ENCODE measurements at regions not wholly inside any gene's neighbourhood (a gene's known extent, or its start where the extent isn't known, plus 50 kb on each side); places are given as distances from the start of the nearest gene placed in this dataset.
"Not testable (repeated sequence)": the region's sequence is repeated elsewhere in the genome, so short reads cannot be mapped to it uniquely, and the experiment has no call there.

GRCh38 chr15:62644889-62645742 lies 397.4 kb upstream of the TPM1 start:
- Histone ChIP-seq H3K9ac (ENCODE audit: low read length) (no peak overlapping the region), H3K27ac (ENCODE audit: low read depth, low read length) (no peak overlapping the region), H3K4me3 (ENCODE audit: low read depth in 1 of 2, low read length in 2 of 2) (no peak overlapping the region)

GRCh38 chr15:62647202-62647842 lies 395.2 kb upstream of the TPM1 start:
- Histone ChIP-seq H3K4me3 (ENCODE audit: low read depth in 1 of 2, low read length in 2 of 2) (no peak overlapping the region), H3K27ac (ENCODE audit: low read depth, low read length) (no peak overlapping the region), H3K4me1 (ENCODE audit: insufficient read depth, low read length) (no peaks in the 10 kb centered on the region), H3K9me3 (ENCODE audit: low read length) (no peaks in the 10 kb centered on the region), H3K9ac (ENCODE audit: low read length) (no peak overlapping the region), H3K36me3 (ENCODE audit: insufficient read depth, low read length) (no peaks in the 10 kb centered on the region), H3K27me3 (ENCODE audit: control insufficient read depth in 1 of 2, insufficient read depth in 2 of 2, low read length in 2 of 2) (no peaks in the 10 kb centered on the region)

More at GRCh38 chr15:62644889-62645742, 397.4 kb upstream of the TPM1 start:
- Histone ChIP-seq H3K27me3 (ENCODE audit: control insufficient read depth in 1 of 2, insufficient read depth in 2 of 2, low read length in 2 of 2) (no peaks in the 10 kb centered on the region), H3K36me3 (ENCODE audit: insufficient read depth, low read length) (no peaks in the 10 kb centered on the region), H3K9me3 (ENCODE audit: low read length) (no peaks in the 10 kb centered on the region), H3K4me1 (ENCODE audit: insufficient read depth, low read length) (no peaks in the 10 kb centered on the region)

GRCh38 chr15:62647843-62648505 lies 394.6 kb upstream of the TPM1 start:
- no peak overlapping the region for H3K27ac ChIP-seq (ENCODE audit: low read depth, low read length)
- no peak overlapping the region for H3K9ac ChIP-seq (ENCODE audit: low read length)
- H3K4me3 ChIP-seq (ENCODE audit: low read depth in 1 of 2, low read length in 2 of 2), result no peak overlapping the region
- H3K4me1 ChIP-seq (ENCODE audit: insufficient read depth, low read length), result no peaks in the 10 kb centered on the region
- H3K36me3 ChIP-seq (ENCODE audit: insufficient read depth, low read length), result no peaks in the 10 kb centered on the region
- no peaks in the 10 kb centered on the region for H3K9me3 ChIP-seq (ENCODE audit: low read length)
- no peaks in the 10 kb centered on the region for H3K27me3 ChIP-seq (ENCODE audit: control insufficient read depth in 1 of 2, insufficient read depth in 2 of 2, low read length in 2 of 2)

- Histone ChIP-seq H3K4me1 (ENCODE audit: insufficient read depth, low read length) (no peaks in the 10 kb centered on the region), H3K36me3 (ENCODE audit: insufficient read depth, low read length) (no peaks in the 10 kb centered on the region), H3K27ac (ENCODE audit: low read depth, low read length) (no peak overlapping the region), H3K27me3 (ENCODE audit: control insufficient read depth in 1 of 2, insufficient read depth in 2 of 2, low read length in 2 of 2) (no peaks in the 10 kb centered on the region), H3K4me3 (ENCODE audit: low read depth in 1 of 2, low read length in 2 of 2) (no peak overlapping the region), H3K9me3 (ENCODE audit: low read length) (no peaks in the 10 kb centered on the region), H3K9ac (ENCODE audit: low read length) (no peak overlapping the region)
Observed at GRCh38 chr15:62648954-62649353, 393.6 kb upstream of the TPM1 start.

- H3K9ac ChIP-seq (ENCODE audit: low read length), result no peak overlapping the region
- no peaks in the 10 kb centered on the region for H3K36me3 ChIP-seq (ENCODE audit: insufficient read depth, low read length)
- H3K4me3 ChIP-seq (ENCODE audit: low read depth in 1 of 2, low read length in 2 of 2), result no peak overlapping the region
- H3K27me3 ChIP-seq (ENCODE audit: control insufficient read depth in 1 of 2, insufficient read depth in 2 of 2, low read length in 2 of 2), result no peaks in the 10 kb centered on the region
- H3K9me3 ChIP-seq (ENCODE audit: low read length), result no peaks in the 10 kb centered on the region
- H3K4me1 ChIP-seq (ENCODE audit: insufficient read depth, low read length), result no peaks in the 10 kb centered on the region
- H3K27ac ChIP-seq (ENCODE audit: low read depth, low read length), result no peak overlapping the region
Observed at GRCh38 chr15:62649793-62650420, 392.6 kb upstream of the TPM1 start.

- H3K4me3 ChIP-seq (ENCODE audit: low read depth in 1 of 2, low read length in 2 of 2), result no peak overlapping the region
- no peaks in the 10 kb centered on the region for H3K36me3 ChIP-seq (ENCODE audit: insufficient read depth, low read length)
- no peak overlapping the region for H3K27ac ChIP-seq (ENCODE audit: low read depth, low read length)
- H3K27me3 ChIP-seq (ENCODE audit: control insufficient read depth in 1 of 2, insufficient read depth in 2 of 2, low read length in 2 of 2), result no peaks in the 10 kb centered on the region
- no peaks in the 10 kb centered on the region for H3K4me1 ChIP-seq (ENCODE audit: insufficient read depth, low read length)
- no peaks in the 10 kb centered on the region for H3K9me3 ChIP-seq (ENCODE audit: low read length)
- H3K9ac ChIP-seq (ENCODE audit: low read length), result no peak overlapping the region
Observed at GRCh38 chr15:62653122-62653521, 389.4 kb upstream of the TPM1 start.

- H3K9me3 ChIP-seq (ENCODE audit: low read length), result no peaks in the 10 kb centered on the region
- H3K4me3 ChIP-seq (ENCODE audit: low read depth in 1 of 2, low read length in 2 of 2), result no peak overlapping the region
- no peaks in the 10 kb centered on the region for H3K27me3 ChIP-seq (ENCODE audit: control insufficient read depth in 1 of 2, insufficient read depth in 2 of 2, low read length in 2 of 2)
- no peak overlapping the region for H3K27ac ChIP-seq (ENCODE audit: low read depth, low read length)
- no peaks in the 10 kb centered on the region for H3K4me1 ChIP-seq (ENCODE audit: insufficient read depth, low read length)
- H3K36me3 ChIP-seq (ENCODE audit: insufficient read depth, low read length), result no peaks in the 10 kb centered on the region
- no peak overlapping the region for H3K9ac ChIP-seq (ENCODE audit: low read length)
Observed at GRCh38 chr15:62656071-62656470, 386.5 kb upstream of the TPM1 start.

GRCh38 chr15:62657501-62657900 lies 385.0 kb upstream of the TPM1 start:
- not testable (repeated sequence) for H3K4me3 ChIP-seq (ENCODE audit: low read depth in 1 of 2, low read length in 2 of 2); H3K9me3 ChIP-seq (ENCODE audit: low read length); H3K36me3 ChIP-seq (ENCODE audit: insufficient read depth, low read length); H3K9ac ChIP-seq (ENCODE audit: low read length); H3K27me3 ChIP-seq (ENCODE audit: control insufficient read depth in 1 of 2, insufficient read depth in 2 of 2, low read length in 2 of 2); H3K27ac ChIP-seq (ENCODE audit: low read depth, low read length); H3K4me1 ChIP-seq (ENCODE audit: insufficient read depth, low read length)

GRCh38 chr15:62658498-62658897 lies 384.0 kb upstream of the TPM1 start:
- H3K4me1 ChIP-seq (ENCODE audit: insufficient read depth, low read length), result no peaks in the 10 kb centered on the region
- no peaks in the 10 kb centered on the region for H3K27me3 ChIP-seq (ENCODE audit: control insufficient read depth in 1 of 2, insufficient read depth in 2 of 2, low read length in 2 of 2)
- no peak overlapping the region for H3K9ac ChIP-seq (ENCODE audit: low read length)
- no peaks in the 10 kb centered on the region for H3K9me3 ChIP-seq (ENCODE audit: low read length)
- H3K36me3 ChIP-seq (ENCODE audit: insufficient read depth, low read length), result no peaks in the 10 kb centered on the region
- H3K4me3 ChIP-seq (ENCODE audit: low read depth in 1 of 2, low read length in 2 of 2), result no peak overlapping the region
- H3K27ac ChIP-seq (ENCODE audit: low read depth, low read length), result no peak overlapping the region

- H3K27ac ChIP-seq (ENCODE audit: low read depth, low read length), result no peak overlapping the region
- no peaks in the 10 kb centered on the region for H3K9me3 ChIP-seq (ENCODE audit: low read length)
- H3K27me3 ChIP-seq (ENCODE audit: control insufficient read depth in 1 of 2, insufficient read depth in 2 of 2, low read length in 2 of 2), result no peaks in the 10 kb centered on the region
- H3K9ac ChIP-seq (ENCODE audit: low read length), result no peak overlapping the region
- H3K4me1 ChIP-seq (ENCODE audit: insufficient read depth, low read length), result no peaks in the 10 kb centered on the region
- H3K4me3 ChIP-seq (ENCODE audit: low read depth in 1 of 2, low read length in 2 of 2), result no peak overlapping the region
- H3K36me3 ChIP-seq (ENCODE audit: insufficient read depth, low read length), result no peaks in the 10 kb centered on the region
Observed at GRCh38 chr15:62663547-62663946, 379.0 kb upstream of the TPM1 start.

- H3K4me3 ChIP-seq (ENCODE audit: low read depth in 1 of 2, low read length in 2 of 2), result no peak overlapping the region
- no peak overlapping the region for H3K27ac ChIP-seq (ENCODE audit: low read depth, low read length)
- no peaks in the 10 kb centered on the region for H3K36me3 ChIP-seq (ENCODE audit: insufficient read depth, low read length)
- H3K27me3 ChIP-seq (ENCODE audit: control insufficient read depth in 1 of 2, insufficient read depth in 2 of 2, low read length in 2 of 2), result no peaks in the 10 kb centered on the region
- H3K4me1 ChIP-seq (ENCODE audit: insufficient read depth, low read length), result no peaks in the 10 kb centered on the region
- no peaks in the 10 kb centered on the region for H3K9me3 ChIP-seq (ENCODE audit: low read length)
- no peak overlapping the region for H3K9ac ChIP-seq (ENCODE audit: low read length)
Observed at GRCh38 chr15:62665449-62665848, 377.1 kb upstream of the TPM1 start.
